Adrenal gland (tissue), 9 donors: ENCODE measurements at regions not wholly inside any gene's neighbourhood (a gene's known extent, or its start where the extent isn't known, plus 50 kb on each side); places are given as distances from the start of the nearest gene placed in this dataset.

Experiments used
- DNase-seq, 7 donors: peaks; one replicate each; pipeline ENCODE4 v3.0.0-alpha.2; 2019 to 2020
- H3K27ac ChIP-seq, 5 donors: fragments of 200-600 bp; sonication (generic) in 4 of 5; 1 replicate in 3 of 5; 2 replicates in 2 of 5; pipeline versions ENCODE4 v1.5.1 to v1.8.0; 2016 to 2020; ENCODE audit warnings: mild to moderate bottlenecking in 1 of 5
- H3K27me3 ChIP-seq: fragments of 200-600 bp; 2 replicates; pipeline ENCODE4 v1.8.0; 2021
- H3K36me3 ChIP-seq, 2 donors: fragments of 200-600 bp; replicated peaks in 1 of 2; 1 replicate in 1 of 2; 2 replicates in 1 of 2; pipeline versions ENCODE4 v1.5.1 to v1.8.0; 2018 to 2022
- H3K4me1 ChIP-seq, 2 donors: fragments of 200-600 bp; replicated peaks in 1 of 2; 1 replicate in 1 of 2; 2 replicates in 1 of 2; pipeline versions ENCODE4 v1.5.1 to v1.8.0; 2018 to 2021
- H3K4me3 ChIP-seq, 4 donors: fragments of 200-600 bp; sonication (generic) in 3 of 4; one replicate each; pipeline ENCODE4 v1.5.1; 2016 to 2018
- H3K9me3 ChIP-seq, 3 donors: fragments of 200-600 bp; sonication (generic) in 1 of 3; replicated peaks in 1 of 3; 1 replicate in 2 of 3; 2 replicates in 1 of 3; pipeline versions ENCODE4 v1.5.1 to v1.8.0; 2016 to 2021
- CTCF ChIP-seq, 6 experiments: fragments of 450-650 bp in 4 of 6; fragments of 200-600 bp in 2 of 6; sonication (generic) in 1 of 6; IDR thresholded peaks; 1 replicate in 5 of 6; 2 replicates in 1 of 6; pipeline versions ENCODE4 v1.5.1 to v1.8.0; 2016 to 2021; ENCODE audit warnings: antibody characterized with exemption in 6 of 6, mild to moderate bottlenecking in 2 of 6, moderate library complexity in 1 of 6
- POLR2A ChIP-seq, 2 donors: fragments of 450-650 bp; IDR thresholded peaks; one replicate each; pipeline ENCODE4 v1.6.1; 2017; ENCODE audit warnings: antibody characterized with exemption in 2 of 2, mild to moderate bottlenecking in 2 of 2, moderate library complexity in 1 of 2
- WGBS, 4 donors: extraction: QIAGEN DNeasy Blood & Tissue Kit in 2 of 4; methylation state at CpG; one replicate each; pipeline versions ENCODE4 v1.1.5 to v1.1.7; 2013 to 2017; 5-methylcytosine and 5-hydroxymethylcytosine counted together
- intact Hi-C, 2 donors: fragments of 100-400 bp; cut with DNase I; formaldehyde crosslinking; loops; one replicate each; pipeline versions ENCODE4 v1.14.1 to v1.15.0; 2022 to 2023
- donor health status: healthy with polysubstance abuse.
- donor health status: Bipolar disorder and iron deficiency.
- donor health status: DM: yes; HTN: yes; CAD: no.
- donor health status: DM: no; HTN: no; CAD: no.
- donor health status: DM: no; HTN: no; CAD: no.

GRCh38 chr2:59932341-59932740 is 621.1 kb downstream of the BCL11A start:
- no peak overlapping the region for H3K4me3 ChIP-seq
- 83 to 90% (median 86%) methylated on average over 5 of the region's 5 CpGs for WGBS, 4 donors
- no peaks in the 10 kb centered on the region for H3K4me1 ChIP-seq
- H3K9me3 ChIP-seq, result no peaks in the 10 kb centered on the region
- intact Hi-C loops, result no loop called here
- no peaks in the 10 kb centered on the region for H3K27me3 ChIP-seq
- TF ChIP-seq POLR2A (IDR thresholded peaks at IDR 0.05), result no peak
- TF ChIP-seq CTCF (IDR thresholded peaks at IDR 0.05), result no peak
- no peak for DNase-seq
- no peaks in the 10 kb centered on the region for H3K36me3 ChIP-seq
- no peak overlapping the region for H3K27ac ChIP-seq

GRCh38 chr2:59930430-59930829 is 623.0 kb downstream of the BCL11A start:
- DNase-seq, result no peak
- no peak overlapping the region for H3K27ac ChIP-seq
- TF ChIP-seq POLR2A (IDR thresholded peaks at IDR 0.05), result no peak
- no peak for TF ChIP-seq CTCF (IDR thresholded peaks at IDR 0.05)
- H3K27me3 ChIP-seq, result no peaks in the 10 kb centered on the region
- intact Hi-C loops, result no loop called here
- H3K4me3 ChIP-seq, result no peak overlapping the region
- H3K9me3 ChIP-seq, result no peaks in the 10 kb centered on the region
- H3K36me3 ChIP-seq, result no peaks in the 10 kb centered on the region
- H3K4me1 ChIP-seq, result no peaks in the 10 kb centered on the region
- 70 to 88% (median 79%) methylated on average over 4 of the region's 4 CpGs for WGBS, 4 donors

GRCh38 chr2:59926731-59927130 is 626.7 kb downstream of the BCL11A start:
- Histone ChIP-seq H3K36me3 (no peaks in the 10 kb centered on the region), H3K4me3 (no peak overlapping the region), H3K27ac (no peak overlapping the region), H3K27me3 (no peaks in the 10 kb centered on the region), H3K9me3 (no peaks in the 10 kb centered on the region), H3K4me1 (no peaks in the 10 kb centered on the region)
- DNase-seq, result no peak
- 93 to 96% (median 94%) methylated on average over 13 of the region's 13 CpGs for WGBS, 4 donors
- TF ChIP-seq CTCF (IDR thresholded peaks at IDR 0.05) (no peak), POLR2A (IDR thresholded peaks at IDR 0.05) (no peak)
- intact Hi-C loops, result no loop called here

GRCh38 chr2:59925321-59925720 is 628.1 kb downstream of the BCL11A start:
- H3K27ac ChIP-seq, result no peak overlapping the region
- H3K9me3 ChIP-seq, result no peaks in the 10 kb centered on the region
- TF ChIP-seq CTCF (IDR thresholded peaks at IDR 0.05) (no peak), POLR2A (IDR thresholded peaks at IDR 0.05) (no peak)
- 39 to 69% (median 62%) methylated on average over 1 of the region's 1 CpG for WGBS, 4 donors
- H3K4me1 ChIP-seq, result no peaks in the 10 kb centered on the region
- no peak overlapping the region for H3K4me3 ChIP-seq
- no peaks in the 10 kb centered on the region for H3K27me3 ChIP-seq
- no peak for DNase-seq
- intact Hi-C loops, result no loop called here
- H3K36me3 ChIP-seq, result no peaks in the 10 kb centered on the region
